ENCODE measurements at regions not wholly inside any gene's neighbourhood (a gene's known extent, or its start where the extent isn't known, plus 50 kb on each side); places are given as distances from the start of the nearest gene placed in this dataset. TPM values are rescaled to one million over a fixed set of nuclear protein-coding genes. Genes with fewer than 3 reads are reported as not detected.

GRCh38 chr3:31479431-31479830, 53.3 kb upstream of the STT3B start:
- H3K4me1 ChIP-seq (ENCODE audit: insufficient read depth, low read length), result no peaks in the 10 kb centered on the region
- peaks cover 53% of the 10 kb centered on the region for H3K27me3 ChIP-seq (ENCODE audit: insufficient read depth, low read length)
- no peak for TF ChIP-seq CTCF (IDR thresholded peaks at IDR 0.05; ENCODE audit: extremely low read depth, low read depth, low read length)
- H3K36me3 ChIP-seq (ENCODE audit: insufficient read depth, low read length), result no peaks in the 10 kb centered on the region
- H3K27ac ChIP-seq (ENCODE audit: low read depth, low read length), result no peak overlapping the region
- H3K4me3 ChIP-seq (ENCODE audit: insufficient read depth, low read length), result no peak overlapping the region
- no peaks in the 10 kb centered on the region for H3K9me3 ChIP-seq (ENCODE audit: low read depth, low read length)
- no peaks in the 10 kb centered on the region for H4K20me1 ChIP-seq (ENCODE audit: insufficient read depth, low read length)
- no peak for DNase-seq (ENCODE audit: insufficient read length, low spot score, missing footprints)
- H3K4me2 ChIP-seq (ENCODE audit: insufficient read depth, low read length), result no peak overlapping the region
- no peaks in the 10 kb centered on the region for H3K79me2 ChIP-seq (ENCODE audit: insufficient read depth, low read length)
- H2AFZ ChIP-seq (ENCODE audit: low read length), result no peak overlapping the region

DNA sequence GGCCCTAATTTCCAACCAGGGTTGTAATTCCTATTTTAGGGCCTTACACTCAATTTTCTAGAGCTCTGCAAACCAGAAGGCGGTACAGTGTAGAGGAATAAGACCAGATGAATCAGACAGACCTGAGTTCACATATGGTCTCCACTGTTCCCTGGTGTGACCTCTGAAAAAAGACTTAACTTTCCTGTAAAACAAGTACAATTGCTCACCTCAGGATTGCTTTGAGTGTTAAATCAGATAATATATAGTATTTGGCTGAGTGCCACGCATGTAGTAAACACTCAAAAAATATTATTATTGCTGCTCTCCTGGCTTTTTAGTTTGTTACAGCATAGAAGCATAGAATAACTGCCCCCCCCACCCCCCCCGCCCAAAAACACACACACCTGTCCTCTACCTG, 51.0 kb upstream of the STT3B start:
- H3K9me3 ChIP-seq (ENCODE audit: low read depth, low read length), result no peaks in the 10 kb centered on the region
- no peak overlapping the region for H3K4me3 ChIP-seq (ENCODE audit: insufficient read depth, low read length)
- H3K27ac ChIP-seq (ENCODE audit: low read depth, low read length), result no peak overlapping the region
- no peak overlapping the region for H3K4me2 ChIP-seq (ENCODE audit: insufficient read depth, low read length)
- H3K4me1 ChIP-seq (ENCODE audit: insufficient read depth, low read length), result no peaks in the 10 kb centered on the region
- no peak for DNase-seq (ENCODE audit: insufficient read length, low spot score, missing footprints)
- H2AFZ ChIP-seq (ENCODE audit: low read length), result no peak overlapping the region
- H4K20me1 ChIP-seq (ENCODE audit: insufficient read depth, low read length), result peaks cover 2% of the 10 kb centered on the region
- peaks cover 37% of the 10 kb centered on the region for H3K27me3 ChIP-seq (ENCODE audit: insufficient read depth, low read length)
- H3K79me2 ChIP-seq (ENCODE audit: insufficient read depth, low read length), result no peaks in the 10 kb centered on the region
- no peaks in the 10 kb centered on the region for H3K36me3 ChIP-seq (ENCODE audit: insufficient read depth, low read length)
- TF ChIP-seq CTCF (IDR thresholded peaks at IDR 0.05; ENCODE audit: extremely low read depth, low read depth, low read length), result no peak

- H3K4me1 ChIP-seq (ENCODE audit: insufficient read depth, low read length), result no peaks in the 10 kb centered on the region
- no peak overlapping the region for H3K27ac ChIP-seq (ENCODE audit: low read depth, low read length)
- no peak overlapping the region for H3K4me3 ChIP-seq (ENCODE audit: insufficient read depth, low read length)
- no peaks in the 10 kb centered on the region for H3K36me3 ChIP-seq (ENCODE audit: insufficient read depth, low read length)
- no peak overlapping the region for H2AFZ ChIP-seq (ENCODE audit: low read length)
- H4K20me1 ChIP-seq (ENCODE audit: insufficient read depth, low read length), result peaks cover 2% of the 10 kb centered on the region
- H3K27me3 ChIP-seq (ENCODE audit: insufficient read depth, low read length), result peaks cover 30% of the 10 kb centered on the region
- H3K79me2 ChIP-seq (ENCODE audit: insufficient read depth, low read length), result no peaks in the 10 kb centered on the region
- H3K9me3 ChIP-seq (ENCODE audit: low read depth, low read length), result no peaks in the 10 kb centered on the region
- H3K4me2 ChIP-seq (ENCODE audit: insufficient read depth, low read length), result no peak overlapping the region
- no peak for TF ChIP-seq CTCF (IDR thresholded peaks at IDR 0.05; ENCODE audit: extremely low read depth, low read depth, low read length)
- DNase-seq (ENCODE audit: insufficient read length, low spot score, missing footprints), result peak; percentile 39
These were observed 50.1 kb upstream of the STT3B start for GRCh38 chr3:31482493-31483200.

Small RNA genes in the stretch of these regions (small RNA-seq; reads per million reads assigned to genes)
- gene MIR466 (1.7 reads per million, percentile 58 among the genes with 10 or more reads in this experiment), gene RNA5SP127 (not detected)
